Dendritic cell treated with granulocyte-macrophage colony-stimulating factor and Interleukin-4, amounts not matched to agents 40 ng/mL and 50 ng/mL, for 4 days (primary cell): ENCODE measurements at regions not wholly inside any gene's neighbourhood (a gene's known extent, or its start where the extent isn't known, plus 50 kb on each side); places are given as distances from the start of the nearest gene placed in this dataset.
"Not testable (repeated sequence)": the region's sequence is repeated elsewhere in the genome, so short reads cannot be mapped to it uniquely, and the experiment has no call there.

Source experiments
- H3K27ac Mint-ChIP-seq: one replicate; pipeline ENCODE4 v1.8.0; 2022; ENCODE audit warnings: mild to moderate bottlenecking, mixed read lengths
- H3K27me3 Mint-ChIP-seq: one replicate; pipeline ENCODE4 v1.8.0; 2022; ENCODE audit warnings: mild to moderate bottlenecking, mixed read lengths
- H3K36me3 Mint-ChIP-seq: one replicate; pipeline ENCODE4 v1.8.0; 2022; ENCODE audit warnings: low read depth, mixed read lengths
- H3K4me1 Mint-ChIP-seq: one replicate; pipeline ENCODE4 v1.8.0; 2022; ENCODE audit warnings: low read depth, mixed read lengths
- H3K4me3 Mint-ChIP-seq: one replicate; pipeline ENCODE4 v1.8.0; 2022; ENCODE audit warnings: mild to moderate bottlenecking, moderate library complexity, mixed read lengths
- H3K9me3 Mint-ChIP-seq: one replicate; pipeline ENCODE4 v1.8.0; 2022; ENCODE audit warnings: mixed read lengths
- intact Hi-C: fragments of 100-400 bp; cut with micrococcal nuclease; formaldehyde crosslinking; loops from one replicate; pipeline ENCODE4 v1.15.0; 2022

GRCh38 chr1:5620418-5620817 is 371.8 kb downstream of the NPHP4 start:
- H3K9me3 Mint-ChIP-seq, result no peaks in the 10 kb centered on the region

DNA sequence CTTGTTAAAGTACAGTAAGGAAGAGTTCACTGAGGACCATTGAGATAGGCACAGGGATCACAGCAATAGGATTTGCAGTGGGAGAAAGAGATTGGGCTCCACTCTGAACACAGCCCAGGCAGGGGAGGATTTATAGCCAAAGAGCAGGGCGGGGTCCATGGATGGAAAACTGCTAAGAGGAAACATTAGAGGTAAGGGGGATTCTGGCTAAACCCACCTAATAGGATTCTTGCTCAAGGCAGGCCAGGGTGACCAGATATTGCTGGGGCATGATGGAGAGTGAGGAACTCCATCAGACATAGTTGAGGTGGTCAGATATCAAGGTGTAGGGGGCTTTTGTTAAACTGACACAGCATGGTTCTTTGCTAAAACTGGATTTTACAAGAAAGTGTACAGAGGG is 372.8 kb downstream of the NPHP4 start:
- Mint-ChIP-seq H3K27me3 (peaks cover 6% of the 10 kb centered on the region), H3K27ac (no peak overlapping the region)
- intact Hi-C loops, result no loop called here

More at GRCh38 chr1:5620418-5620817, 371.8 kb downstream of the NPHP4 start:
- Mint-ChIP-seq H3K36me3 (no peaks in the 10 kb centered on the region), H3K4me1 (no peaks in the 10 kb centered on the region), H3K27me3 (peaks cover 7% of the 10 kb centered on the region), H3K4me3 (no peak overlapping the region), H3K27ac (no peak overlapping the region)
- intact Hi-C loops, result no loop called here

DNA sequence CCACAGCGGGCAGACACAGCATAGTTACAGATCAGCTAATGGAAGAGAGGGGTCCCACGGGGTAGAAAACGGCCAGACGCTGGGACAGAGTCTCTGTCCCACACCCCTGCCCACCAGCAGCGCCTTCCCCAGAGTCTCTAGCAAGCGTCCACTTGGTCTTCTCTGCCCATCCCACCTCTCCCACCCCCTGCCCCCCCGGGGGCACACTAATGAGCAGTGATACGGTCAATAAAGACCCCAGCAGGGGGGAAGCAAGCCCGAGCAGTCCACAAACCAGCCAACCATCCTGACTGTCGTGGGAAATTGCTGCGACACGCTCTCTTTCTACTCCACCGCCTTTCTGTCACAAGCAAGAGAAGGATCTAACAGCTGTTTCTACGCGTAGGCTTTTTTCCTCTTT is 374.7 kb downstream of the NPHP4 start:
- no peak overlapping the region for H3K4me3 Mint-ChIP-seq
- intact Hi-C loops, result no loop called here
- peaks cover 4% of the 10 kb centered on the region for H3K27me3 Mint-ChIP-seq
- no peaks in the 10 kb centered on the region for H3K4me1 Mint-ChIP-seq
- H3K27ac Mint-ChIP-seq, result no peak overlapping the region
- no peaks in the 10 kb centered on the region for H3K9me3 Mint-ChIP-seq
- H3K36me3 Mint-ChIP-seq, result no peaks in the 10 kb centered on the region

More for the DNA sequence above, 372.8 kb downstream of the NPHP4 start:
- Mint-ChIP-seq H3K4me3 (no peak overlapping the region), H3K4me1 (no peaks in the 10 kb centered on the region), H3K9me3 (no peaks in the 10 kb centered on the region), H3K36me3 (no peaks in the 10 kb centered on the region)

GRCh38 chr1:5617179-5617520 is 375.1 kb downstream of the NPHP4 start:
- H3K36me3 Mint-ChIP-seq, result no peaks in the 10 kb centered on the region
- no peak overlapping the region for H3K4me3 Mint-ChIP-seq
- H3K9me3 Mint-ChIP-seq, result no peaks in the 10 kb centered on the region
- H3K4me1 Mint-ChIP-seq, result no peaks in the 10 kb centered on the region
- intact Hi-C loops, result no loop called here
- no peak overlapping the region for H3K27ac Mint-ChIP-seq
- H3K27me3 Mint-ChIP-seq, result peaks cover 4% of the 10 kb centered on the region

GRCh38 chr1:5616366-5617178 is 375.7 kb downstream of the NPHP4 start:
- Mint-ChIP-seq H3K27ac (no peak overlapping the region), H3K9me3 (no peaks in the 10 kb centered on the region), H3K4me3 (no peak overlapping the region), H3K4me1 (no peaks in the 10 kb centered on the region), H3K36me3 (no peaks in the 10 kb centered on the region), H3K27me3 (peaks cover 4% of the 10 kb centered on the region)
- intact Hi-C loops, result no loop called here

DNA sequence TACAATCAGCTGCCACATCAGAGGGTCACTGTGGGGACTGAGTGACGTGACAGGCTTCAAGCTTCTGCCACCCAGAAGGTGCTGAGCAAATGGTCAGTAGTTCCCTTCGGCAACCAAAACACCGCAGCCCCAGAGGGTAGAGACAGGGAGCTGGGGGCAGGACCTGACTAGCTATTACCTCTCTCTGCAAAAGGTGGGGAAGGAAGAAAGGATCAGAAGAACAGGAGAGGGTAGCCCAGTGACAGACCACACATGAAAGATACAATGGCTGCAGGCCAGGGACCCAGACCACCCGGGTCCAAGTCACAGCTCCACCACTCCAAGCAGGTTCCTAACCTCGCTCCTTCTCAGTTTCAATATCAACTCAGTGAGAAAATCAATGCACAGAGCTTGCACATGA is 377.1 kb downstream of the NPHP4 start:
- H3K27ac Mint-ChIP-seq, result no peak overlapping the region
- intact Hi-C loops, result no loop called here
- peaks cover 4% of the 10 kb centered on the region for H3K27me3 Mint-ChIP-seq
- H3K36me3 Mint-ChIP-seq, result no peaks in the 10 kb centered on the region
- H3K4me3 Mint-ChIP-seq, result no peak overlapping the region
- H3K9me3 Mint-ChIP-seq, result no peaks in the 10 kb centered on the region
- no peaks in the 10 kb centered on the region for H3K4me1 Mint-ChIP-seq

DNA sequence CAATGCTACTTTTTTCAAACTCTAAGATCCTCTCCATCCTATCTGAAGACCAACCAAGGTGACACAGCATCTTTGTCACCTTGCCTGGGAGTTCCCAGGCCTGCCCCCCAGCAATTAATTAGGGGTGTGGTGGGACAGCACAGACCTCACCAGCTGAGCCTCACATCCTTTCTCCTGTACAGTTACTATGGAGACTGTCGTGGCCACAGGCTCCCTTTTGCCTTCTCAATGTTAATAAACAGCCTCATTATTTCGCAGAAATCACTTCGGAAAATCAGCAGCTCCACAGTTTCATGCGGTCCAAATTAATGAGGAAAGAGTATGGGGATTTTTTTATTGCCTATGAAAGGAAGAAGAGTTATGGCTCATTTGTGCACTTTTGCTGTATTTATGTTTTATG is 378.3 kb downstream of the NPHP4 start:
- Mint-ChIP-seq H3K9me3 (no peaks in the 10 kb centered on the region), H3K27me3 (peaks cover 5% of the 10 kb centered on the region), H3K4me1 (no peaks in the 10 kb centered on the region), H3K27ac (no peak overlapping the region), H3K4me3 (no peak overlapping the region), H3K36me3 (no peaks in the 10 kb centered on the region)
- intact Hi-C loops, result no loop called here

- Mint-ChIP-seq H3K27ac (no peak overlapping the region), H3K36me3 (no peaks in the 10 kb centered on the region), H3K9me3 (no peaks in the 10 kb centered on the region), H3K4me1 (no peaks in the 10 kb centered on the region), H3K4me3 (no peak overlapping the region), H3K27me3 (peaks cover 4% of the 10 kb centered on the region)
- intact Hi-C loops, result no loop called here
These were observed 380.4 kb downstream of the NPHP4 start for GRCh38 chr1:5611851-5612250.

GRCh38 chr1:5611431-5611830 is 380.8 kb downstream of the NPHP4 start:
- no peak overlapping the region for H3K27ac Mint-ChIP-seq
- no peaks in the 10 kb centered on the region for H3K36me3 Mint-ChIP-seq
- H3K27me3 Mint-ChIP-seq, result peaks cover 3% of the 10 kb centered on the region
- H3K4me3 Mint-ChIP-seq, result no peak overlapping the region
- H3K4me1 Mint-ChIP-seq, result no peaks in the 10 kb centered on the region
- H3K9me3 Mint-ChIP-seq, result no peaks in the 10 kb centered on the region
- intact Hi-C loops, result no loop called here

- H3K36me3 Mint-ChIP-seq, result no peaks in the 10 kb centered on the region
- no peaks in the 10 kb centered on the region for H3K4me1 Mint-ChIP-seq
- no peak overlapping the region for H3K27ac Mint-ChIP-seq
- H3K4me3 Mint-ChIP-seq, result no peak overlapping the region
- intact Hi-C loops, result no loop called here
- H3K27me3 Mint-ChIP-seq, result peaks cover 3% of the 10 kb centered on the region
- H3K9me3 Mint-ChIP-seq, result no peaks in the 10 kb centered on the region
These were observed 381.8 kb downstream of the NPHP4 start for GRCh38 chr1:5610432-5610831.

GRCh38 chr1:5603353-5604104 is 388.7 kb downstream of the NPHP4 start:
- H3K9me3 Mint-ChIP-seq, result no peaks in the 10 kb centered on the region
- intact Hi-C loops, result no loop called here
- peaks cover 6% of the 10 kb centered on the region for H3K27me3 Mint-ChIP-seq
- H3K4me3 Mint-ChIP-seq, result no peak overlapping the region
- no peaks in the 10 kb centered on the region for H3K36me3 Mint-ChIP-seq
- H3K4me1 Mint-ChIP-seq, result no peaks in the 10 kb centered on the region
- no peak overlapping the region for H3K27ac Mint-ChIP-seq

GRCh38 chr1:5602718-5603117 is 389.5 kb downstream of the NPHP4 start:
- H3K9me3 Mint-ChIP-seq, H3K27me3 Mint-ChIP-seq, intact Hi-C loops, H3K4me1 Mint-ChIP-seq, H3K36me3 Mint-ChIP-seq, H3K4me3 Mint-ChIP-seq, H3K27ac Mint-ChIP-seq: not testable (repeated sequence)

- no peaks in the 10 kb centered on the region for H3K9me3 Mint-ChIP-seq
- H3K27ac Mint-ChIP-seq, result no peak overlapping the region
- H3K36me3 Mint-ChIP-seq, result no peaks in the 10 kb centered on the region
- intact Hi-C loops, result no loop called here
- H3K4me3 Mint-ChIP-seq, result no peak overlapping the region
- H3K4me1 Mint-ChIP-seq, result no peaks in the 10 kb centered on the region
- peaks cover 6% of the 10 kb centered on the region for H3K27me3 Mint-ChIP-seq
These were observed 390.7 kb downstream of the NPHP4 start for GRCh38 chr1:5601516-5601915.

DNA sequence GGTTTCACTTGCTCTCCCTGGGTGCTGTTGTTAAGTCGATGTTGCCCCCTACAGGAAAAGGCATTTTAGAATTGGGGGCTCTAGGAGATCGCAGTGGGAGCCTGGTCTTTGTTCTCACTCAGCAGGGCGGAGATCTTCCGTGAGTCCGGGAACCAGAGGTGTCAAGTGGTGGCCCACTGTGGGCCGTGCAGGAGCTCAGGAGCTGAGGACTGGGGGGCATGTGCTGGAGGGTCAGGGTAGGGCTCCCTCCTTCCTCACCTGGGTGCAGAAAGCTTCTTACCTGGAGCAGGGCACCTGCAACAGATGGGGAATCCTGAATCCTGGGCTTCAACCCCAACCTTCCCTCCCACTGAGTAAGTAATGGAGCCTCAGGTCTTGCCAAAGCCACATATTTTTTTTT is 392.7 kb downstream of the NPHP4 start:
- Mint-ChIP-seq H3K27ac (no peak overlapping the region), H3K27me3 (peaks cover 6% of the 10 kb centered on the region), H3K4me3 (no peak overlapping the region), H3K36me3 (no peaks in the 10 kb centered on the region), H3K4me1 (no peaks in the 10 kb centered on the region), H3K9me3 (no peaks in the 10 kb centered on the region)
- intact Hi-C loops, result no loop called here
